ENCODE measurements at regions not wholly inside any gene's neighbourhood (a gene's known extent, or its start where the extent isn't known, plus 50 kb on each side); places are given as distances from the start of the nearest gene placed in this dataset.
"Not testable (repeated sequence)": the region's sequence is repeated elsewhere in the genome, so short reads cannot be mapped to it uniquely, and the experiment has no call there.

GRCh38 chr7:109696723-109697122 is 1127.0 kb downstream of the DNAJB9 start:
- no peak for TF ChIP-seq CTCF (IDR thresholded peaks at IDR 0.05; ENCODE audit: low read depth, low read length, missing control alignments)
- Histone ChIP-seq H3K4me3 (ENCODE audit: low read depth, low read length) (no peak overlapping the region), H3K36me3 (replicated peaks) (no peaks in the 10 kb centered on the region), H3K27me3 (replicated peaks) (no peaks in the 10 kb centered on the region), H3K27ac (no peak overlapping the region)
- no peak for DNase-seq
- in situ Hi-C loops (cut with HindIII; ENCODE audit: low pct_ligation_motif_present, low sequenced_read_pairs), result no loop called here

DNA sequence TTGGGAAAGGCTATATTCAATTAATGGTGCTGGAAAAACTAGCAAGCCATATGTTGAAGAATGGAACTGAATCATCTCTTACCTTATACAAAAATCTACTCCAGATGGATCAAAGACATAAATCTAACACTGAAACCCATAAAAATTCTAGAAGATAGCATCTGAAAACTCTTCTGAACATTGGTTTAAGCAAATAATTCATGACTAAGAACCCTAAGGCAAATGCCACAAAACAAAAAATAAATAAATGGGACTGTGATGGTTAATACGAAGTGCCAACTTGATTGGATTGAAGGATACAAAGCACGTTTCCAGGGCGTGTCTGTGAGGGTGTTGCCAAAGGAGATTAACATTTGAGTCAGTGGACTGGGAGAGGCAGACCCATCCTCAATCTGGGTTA is 1130.0 kb downstream of the DNAJB9 start:
- no peak for TF ChIP-seq CTCF (IDR thresholded peaks at IDR 0.05; ENCODE audit: low read depth, low read length, missing control alignments)
- H3K4me3 ChIP-seq (ENCODE audit: low read depth, low read length), result no peak overlapping the region
- DNase-seq, result no peak
- in situ Hi-C loops (cut with HindIII; ENCODE audit: low pct_ligation_motif_present, low sequenced_read_pairs), result no loop called here
- H3K36me3 ChIP-seq (replicated peaks), result no peaks in the 10 kb centered on the region
- H3K27me3 ChIP-seq (replicated peaks), result no peaks in the 10 kb centered on the region
- H3K27ac ChIP-seq, result no peak overlapping the region

- no peak for DNase-seq
- H3K27me3 ChIP-seq (replicated peaks), result no peaks in the 10 kb centered on the region
- H3K27ac ChIP-seq, result no peak overlapping the region
- in situ Hi-C loops (cut with HindIII; ENCODE audit: low pct_ligation_motif_present, low sequenced_read_pairs), result no loop called here
- H3K36me3 ChIP-seq (replicated peaks), result no peaks in the 10 kb centered on the region
- TF ChIP-seq CTCF (IDR thresholded peaks at IDR 0.05; ENCODE audit: low read depth, low read length, missing control alignments), result no peak
- H3K4me3 ChIP-seq (ENCODE audit: low read depth, low read length), result no peak overlapping the region
These were observed 1143.7 kb downstream of the DNAJB9 start for GRCh38 chr7:109713366-109713765.

GRCh38 chr7:109719359-109719758 is 1149.7 kb downstream of the DNAJB9 start:
- H3K36me3 ChIP-seq (replicated peaks); in situ Hi-C loops (cut with HindIII; ENCODE audit: low pct_ligation_motif_present, low sequenced_read_pairs); DNase-seq; H3K4me3 ChIP-seq (ENCODE audit: low read depth, low read length); H3K27ac ChIP-seq; H3K27me3 ChIP-seq (replicated peaks): not testable (repeated sequence)

GRCh38 chr7:109734601-109735000 is 1164.9 kb downstream of the DNAJB9 start:
- H3K27ac ChIP-seq, result no peak overlapping the region
- H3K36me3 ChIP-seq (replicated peaks), result no peaks in the 10 kb centered on the region
- no peak overlapping the region for H3K4me3 ChIP-seq (ENCODE audit: low read depth, low read length)
- in situ Hi-C loops (cut with HindIII; ENCODE audit: low pct_ligation_motif_present, low sequenced_read_pairs), result no loop called here
- no peak for DNase-seq
- TF ChIP-seq CTCF (IDR thresholded peaks at IDR 0.05; ENCODE audit: low read depth, low read length, missing control alignments), result no peak
- H3K27me3 ChIP-seq (replicated peaks), result no peaks in the 10 kb centered on the region

- Histone ChIP-seq H3K27me3 (replicated peaks) (no peaks in the 10 kb centered on the region), H3K27ac (no peak overlapping the region), H3K4me3 (ENCODE audit: low read depth, low read length) (no peak overlapping the region), H3K36me3 (replicated peaks) (no peaks in the 10 kb centered on the region)
- TF ChIP-seq CTCF (IDR thresholded peaks at IDR 0.05; ENCODE audit: low read depth, low read length, missing control alignments), result no peak
- no peak for DNase-seq
- in situ Hi-C loops (cut with HindIII; ENCODE audit: low pct_ligation_motif_present, low sequenced_read_pairs), result no loop called here
These were observed 1166.2 kb downstream of the DNAJB9 start for GRCh38 chr7:109735881-109736280.
